Thyroid gland (tissue), 4 donors: ENCODE measurements at regions not wholly inside any gene's neighbourhood (a gene's known extent, or its start where the extent isn't known, plus 50 kb on each side); places are given as distances from the start of the nearest gene placed in this dataset.

ENCODE experiments used
- DNase-seq, 2 donors: peaks; one replicate each; pipeline ENCODE4 v3.0.0-alpha.2; 2019
- H3K27ac ChIP-seq, 3 donors: fragments of 200-600 bp; sonication (generic); 1 replicate in 2 of 3; 2 replicates in 1 of 3; pipeline ENCODE4 v1.5.1; 2016 to 2019; ENCODE audit warnings: mild to moderate bottlenecking in 1 of 3, moderate library complexity in 1 of 3
- H3K27me3 ChIP-seq: fragments of 200-600 bp; sonication (generic); one replicate; pipeline ENCODE4 v1.5.1; 2019
- H3K36me3 ChIP-seq, 2 donors: fragments of 200-600 bp; sonication (generic); one replicate each; pipeline ENCODE4 v1.5.1; 2016 to 2019
- H3K4me1 ChIP-seq, 2 donors: fragments of 200-600 bp; sonication (generic); one replicate each; pipeline ENCODE4 v1.5.1; 2017 to 2019
- H3K4me3 ChIP-seq, 3 donors: fragments of 200-600 bp; sonication (generic); replicated peaks in 1 of 3; 1 replicate in 2 of 3; 2 replicates in 1 of 3; pipeline ENCODE4 v1.5.1; 2016; ENCODE audit warnings: mild to moderate bottlenecking in 1 of 3
- H3K9me3 ChIP-seq: fragments of 200-600 bp; sonication (generic); one replicate; pipeline ENCODE4 v1.5.1; 2017
- POLR2A ChIP-seq, 2 donors: fragments of 450-650 bp; IDR thresholded peaks; one replicate each; pipeline ENCODE4 v1.6.1; 2017; ENCODE audit warnings: antibody characterized with exemption in 2 of 2, mild to moderate bottlenecking in 2 of 2, moderate library complexity in 1 of 2
- whole genome bisulfite sequencing, 2 donors: methylation state at CpG; one replicate each; pipeline ENCODE4 v1.1.5; 2017; 5-methylcytosine and 5-hydroxymethylcytosine counted together
- intact Hi-C: fragments of 100-400 bp; cut with DNase I; formaldehyde crosslinking; loops from one replicate; pipeline ENCODE4 v1.15.1; 2023
- TF ChIP-seq, protein P1 (sequence below), 6 experiments: fragments of 200-600 bp in 3 of 6; fragments of 450-650 bp in 3 of 6; sonication (generic) in 3 of 6; IDR thresholded peaks; one replicate each; pipeline ENCODE4 v1.5.1; 2016 to 2019; ENCODE audit warnings: antibody characterized with exemption in 6 of 6, mild to moderate bottlenecking in 2 of 6, inconsistent platforms in 1 of 6, moderate library complexity in 1 of 6

DNA sequence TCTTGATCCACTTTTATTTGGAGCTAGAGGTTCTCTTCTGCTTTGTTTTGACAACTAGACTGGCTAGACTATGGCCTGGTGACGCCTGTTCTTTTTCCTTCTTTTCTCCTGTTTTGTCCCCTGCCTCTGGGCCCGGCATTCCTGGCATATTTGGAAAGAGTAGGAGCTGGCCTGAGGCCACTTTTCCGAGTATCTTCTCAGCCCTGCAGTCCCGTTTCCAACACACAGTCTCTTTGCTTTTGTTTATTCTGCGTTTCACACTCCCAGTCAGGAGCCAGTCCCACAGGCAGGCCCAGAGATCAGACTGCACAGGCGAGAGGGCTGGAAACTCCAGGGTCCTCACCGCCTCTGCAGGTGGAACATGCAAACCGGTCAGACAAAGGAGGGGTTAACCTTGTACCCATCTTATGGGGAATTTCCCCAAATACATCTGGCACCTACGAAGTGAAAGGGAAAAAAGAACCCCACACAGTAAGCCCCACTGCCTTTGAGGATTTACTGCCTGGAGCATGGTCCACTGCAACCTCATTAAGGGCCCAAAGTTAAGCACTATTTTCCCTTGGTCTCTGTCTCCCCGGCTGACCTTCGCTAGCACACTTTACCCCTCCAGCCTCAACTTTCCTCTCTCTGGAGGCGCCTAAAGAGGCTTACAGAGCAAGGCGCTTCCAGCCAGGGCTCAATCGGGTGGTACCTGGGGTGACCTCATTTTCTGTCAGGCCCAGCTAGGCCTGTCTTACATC, 141.1 kb downstream of the TOMM20 start:
- WGBS, 2 donors: 30 to 38% methylated on average over 14 of the region's 14 CpGs
- TF ChIP-seq POLR2A (IDR thresholded peaks at IDR 0.05): peak in 1 of 2 donors; percentile 68
- TF ChIP-seq, protein P1, sequence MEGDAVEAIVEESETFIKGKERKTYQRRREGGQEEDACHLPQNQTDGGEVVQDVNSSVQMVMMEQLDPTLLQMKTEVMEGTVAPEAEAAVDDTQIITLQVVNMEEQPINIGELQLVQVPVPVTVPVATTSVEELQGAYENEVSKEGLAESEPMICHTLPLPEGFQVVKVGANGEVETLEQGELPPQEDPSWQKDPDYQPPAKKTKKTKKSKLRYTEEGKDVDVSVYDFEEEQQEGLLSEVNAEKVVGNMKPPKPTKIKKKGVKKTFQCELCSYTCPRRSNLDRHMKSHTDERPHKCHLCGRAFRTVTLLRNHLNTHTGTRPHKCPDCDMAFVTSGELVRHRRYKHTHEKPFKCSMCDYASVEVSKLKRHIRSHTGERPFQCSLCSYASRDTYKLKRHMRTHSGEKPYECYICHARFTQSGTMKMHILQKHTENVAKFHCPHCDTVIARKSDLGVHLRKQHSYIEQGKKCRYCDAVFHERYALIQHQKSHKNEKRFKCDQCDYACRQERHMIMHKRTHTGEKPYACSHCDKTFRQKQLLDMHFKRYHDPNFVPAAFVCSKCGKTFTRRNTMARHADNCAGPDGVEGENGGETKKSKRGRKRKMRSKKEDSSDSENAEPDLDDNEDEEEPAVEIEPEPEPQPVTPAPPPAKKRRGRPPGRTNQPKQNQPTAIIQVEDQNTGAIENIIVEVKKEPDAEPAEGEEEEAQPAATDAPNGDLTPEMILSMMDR (IDR thresholded peaks at IDR 0.05): peak in 1 of 6 experiments; percentile 17
- peak; percentile 91 to 94 for DNase-seq
- Histone ChIP-seq H3K36me3 (no peaks in the 10 kb centered on the region), H3K9me3 (no peaks in the 10 kb centered on the region), H3K27ac (peak overlapping the region; percentile 99), H3K4me1 (peaks cover 37 to 56% of the 10 kb centered on the region in 2 donors), H3K4me3 (no peak overlapping the region), H3K27me3 (no peaks in the 10 kb centered on the region)
- intact Hi-C loops: loop anchor here (5.0 to 10.0 kb wide), 3 partner anchors 90 to 373 kb away; partner anchors contain the start of gene IRF2BP2

DNA sequence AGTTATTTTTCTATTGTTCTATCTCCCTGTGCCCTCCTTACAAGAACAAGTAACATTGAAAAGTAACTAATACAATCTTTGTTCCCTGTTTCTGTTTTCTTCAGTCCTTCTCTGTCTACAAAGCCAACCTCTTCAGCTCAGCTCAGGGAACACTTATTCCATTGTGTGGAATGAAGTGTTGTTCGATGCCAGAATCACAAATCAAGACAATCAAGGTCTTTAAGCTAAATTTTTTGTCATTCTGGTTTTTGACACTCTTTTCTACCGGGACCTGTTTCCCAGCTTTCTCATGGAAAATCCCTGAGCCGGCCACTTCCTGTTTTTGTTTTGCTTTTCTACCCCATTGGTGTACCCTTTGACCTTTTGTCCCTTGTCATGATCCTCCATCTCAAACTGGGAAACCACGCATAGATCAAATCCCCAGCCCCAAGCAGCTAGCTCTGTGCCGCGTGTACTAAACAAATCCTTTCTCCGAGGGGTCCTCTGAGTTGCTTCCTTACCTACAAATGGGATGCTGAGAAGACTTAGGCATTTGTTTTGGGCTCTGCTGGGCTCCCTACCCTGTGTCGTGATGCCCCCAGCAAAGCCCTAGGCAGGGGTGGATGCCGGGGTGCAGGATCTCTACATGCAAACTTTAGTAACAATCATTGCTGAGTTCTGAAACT, 141.8 kb downstream of the TOMM20 start:
- H3K27ac ChIP-seq: peak overlapping the region; percentile 99
- DNase-seq: peak; percentile 29 to 34
- TF ChIP-seq, protein P1 (IDR thresholded peaks at IDR 0.05): no peak
- TF ChIP-seq POLR2A (IDR thresholded peaks at IDR 0.05): no peak
- no peaks in the 10 kb centered on the region for H3K27me3 ChIP-seq
- intact Hi-C loops: loop anchor here (5.0 to 10.0 kb wide), 3 partner anchors 90 to 372 kb away; partner anchors contain the start of gene IRF2BP2
- H3K4me1 ChIP-seq: peaks cover 39 to 60% of the 10 kb centered on the region in 2 donors
- no peaks in the 10 kb centered on the region for H3K9me3 ChIP-seq
- no peaks in the 10 kb centered on the region for H3K36me3 ChIP-seq
- no peak overlapping the region for H3K4me3 ChIP-seq
- WGBS, 2 donors: 30 to 31% methylated on average over 9 of the region's 9 CpGs

DNA sequence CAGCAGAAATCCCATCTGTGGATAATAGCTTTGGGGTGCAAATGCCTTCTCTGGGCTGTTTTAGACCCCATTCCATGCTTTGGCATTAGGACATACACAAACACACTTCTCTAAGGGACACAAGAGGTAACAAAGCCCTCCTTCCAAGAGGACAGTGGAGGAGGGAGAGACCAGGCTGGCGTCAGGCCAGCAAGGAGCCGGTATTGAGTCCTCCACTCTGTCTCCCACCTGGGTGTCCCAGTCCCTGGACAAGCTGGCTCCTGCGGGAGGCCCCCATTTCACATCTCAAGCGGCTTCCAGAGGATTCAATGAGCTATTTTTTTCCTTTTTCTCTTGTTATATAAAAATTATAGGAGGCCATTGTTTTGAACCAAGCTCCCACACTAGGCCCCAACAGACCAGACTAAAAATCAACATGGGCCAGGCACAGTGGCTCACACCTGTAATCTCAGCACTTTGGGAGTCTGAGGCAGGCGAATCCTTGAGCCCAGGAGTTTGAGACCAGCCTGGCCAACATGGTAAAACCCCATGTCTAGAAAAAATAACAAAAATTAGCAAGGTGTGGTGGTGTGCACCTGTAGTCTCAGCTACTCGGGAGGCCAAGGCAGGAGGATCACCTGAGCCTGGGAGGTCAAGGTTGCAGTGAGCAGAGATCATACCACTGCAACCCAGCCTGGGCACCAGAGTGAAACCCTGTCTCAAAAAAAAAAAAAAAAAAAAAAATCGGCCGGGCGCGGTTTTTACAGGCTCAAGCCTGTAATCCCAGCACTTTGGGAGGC, 142.9 kb downstream of the TOMM20 start:
- DNase-seq: peak in 1 of 2 donors; percentile 38
- 83% methylated on average over 9 to 10 of the region's 10 CpGs for WGBS, 2 donors
- H3K27ac ChIP-seq: peak overlapping the region; percentile 99
- H3K9me3 ChIP-seq: no peaks in the 10 kb centered on the region
- H3K4me1 ChIP-seq: peaks cover 44 to 64% of the 10 kb centered on the region in 2 donors
- no peaks in the 10 kb centered on the region for H3K36me3 ChIP-seq
- TF ChIP-seq, protein P1 (IDR thresholded peaks at IDR 0.05): no peak
- no peak for TF ChIP-seq POLR2A (IDR thresholded peaks at IDR 0.05)
- no peak overlapping the region for H3K4me3 ChIP-seq
- H3K27me3 ChIP-seq: no peaks in the 10 kb centered on the region
- intact Hi-C loops: loop anchor here (5.0 to 10.0 kb wide), 3 partner anchors 92 to 371 kb away; partner anchors contain the start of gene IRF2BP2

DNA sequence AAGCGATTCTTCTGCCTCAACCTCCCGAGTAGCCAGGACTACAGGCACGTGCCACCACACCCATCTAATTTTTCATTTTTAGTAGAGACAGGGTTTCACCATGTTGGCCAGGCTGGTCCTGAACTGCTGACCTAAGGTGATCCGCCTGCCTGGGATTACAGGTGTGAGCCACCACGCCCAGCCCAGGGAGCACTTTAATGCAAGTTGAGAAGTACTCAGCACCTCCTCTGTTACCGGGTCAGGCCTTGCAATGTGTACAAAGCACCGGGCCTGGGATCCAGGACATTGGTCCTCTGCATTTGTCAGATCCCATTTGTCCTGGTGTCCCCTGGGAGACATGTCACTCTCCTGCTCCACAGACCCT, 143.6 kb downstream of the TOMM20 start:
- intact Hi-C loops: loop anchor here (5.0 to 10.0 kb wide), 3 partner anchors 92 to 370 kb away; partner anchors contain the start of gene IRF2BP2
- H3K9me3 ChIP-seq: no peaks in the 10 kb centered on the region
- WGBS, 2 donors: 84 to 87% methylated on average over 7 of the region's 7 CpGs
- no peaks in the 10 kb centered on the region for H3K36me3 ChIP-seq
- H3K4me1 ChIP-seq: peaks cover 44 to 71% of the 10 kb centered on the region in 2 donors
- peak overlapping the region; percentile 99 for H3K27ac ChIP-seq
- no peak for DNase-seq
- H3K27me3 ChIP-seq: no peaks in the 10 kb centered on the region
- no peak overlapping the region for H3K4me3 ChIP-seq
- TF ChIP-seq, protein P1 (IDR thresholded peaks at IDR 0.05): no peak
- TF ChIP-seq POLR2A (IDR thresholded peaks at IDR 0.05): no peak
